NCI-H748 (cell line): ENCODE measurements at regions not wholly inside any gene's neighbourhood (a gene's known extent, or its start where the extent isn't known, plus 50 kb on each side); places are given as distances from the start of the nearest gene placed in this dataset.
"Not testable (repeated sequence)": the region's sequence is repeated elsewhere in the genome, so short reads cannot be mapped to it uniquely, and the experiment has no call there.

Experiments
- DNase-seq: peaks from one replicate; lab custom pipeline; 2025; ENCODE audit not compliant: unreplicated experiment; lab: John Stamatoyannopoulos, UW

- peak; percentile 52 for DNase-seq
Measured at GRCh38 chr3:31179768-31180167, 285.3 kb upstream of the GADL1 start.

DNA sequence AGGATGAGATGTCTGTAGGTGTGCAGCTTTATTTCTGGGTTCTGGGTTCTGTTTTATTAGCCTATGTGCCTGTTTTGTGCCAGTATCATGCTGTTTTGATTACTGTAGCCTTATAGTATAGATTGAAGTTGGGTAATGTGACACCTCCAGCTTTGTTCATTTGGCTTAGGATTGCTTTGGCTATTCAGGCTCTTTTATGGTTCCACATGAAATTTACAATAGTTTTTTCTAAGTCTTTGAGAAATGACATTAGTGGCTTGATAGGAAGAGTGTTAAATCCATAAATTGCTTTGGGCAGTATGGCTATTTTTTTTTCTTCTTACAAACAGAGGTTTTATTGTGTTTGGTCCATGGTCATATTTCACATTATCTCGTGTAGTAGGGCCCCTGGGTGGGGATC, 285.8 kb upstream of the GADL1 start:
- DNase-seq = peak; percentile 90

GRCh38 chr3:31181661-31182060, 287.2 kb upstream of the GADL1 start:
- no peak for DNase-seq

DNA sequence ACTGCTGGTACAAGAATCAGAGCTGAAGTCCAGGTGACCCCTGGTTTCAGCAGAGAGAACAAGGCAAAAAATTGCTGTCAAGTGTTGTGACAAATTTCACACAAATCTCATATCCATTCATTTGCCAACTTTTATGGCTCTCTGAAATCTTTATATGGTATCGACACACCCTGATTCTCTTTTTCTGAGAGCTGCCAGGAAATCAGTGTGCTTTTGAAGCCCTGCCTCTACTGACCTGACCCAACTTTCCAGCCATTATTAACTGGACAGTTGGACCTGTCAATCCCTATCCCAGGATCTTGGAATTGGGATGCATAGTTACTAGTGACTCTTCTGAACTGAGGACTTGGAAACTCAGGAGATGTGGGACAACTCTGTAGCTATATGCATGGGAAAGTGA, 288.2 kb upstream of the GADL1 start:
- no peak for DNase-seq

DNA sequence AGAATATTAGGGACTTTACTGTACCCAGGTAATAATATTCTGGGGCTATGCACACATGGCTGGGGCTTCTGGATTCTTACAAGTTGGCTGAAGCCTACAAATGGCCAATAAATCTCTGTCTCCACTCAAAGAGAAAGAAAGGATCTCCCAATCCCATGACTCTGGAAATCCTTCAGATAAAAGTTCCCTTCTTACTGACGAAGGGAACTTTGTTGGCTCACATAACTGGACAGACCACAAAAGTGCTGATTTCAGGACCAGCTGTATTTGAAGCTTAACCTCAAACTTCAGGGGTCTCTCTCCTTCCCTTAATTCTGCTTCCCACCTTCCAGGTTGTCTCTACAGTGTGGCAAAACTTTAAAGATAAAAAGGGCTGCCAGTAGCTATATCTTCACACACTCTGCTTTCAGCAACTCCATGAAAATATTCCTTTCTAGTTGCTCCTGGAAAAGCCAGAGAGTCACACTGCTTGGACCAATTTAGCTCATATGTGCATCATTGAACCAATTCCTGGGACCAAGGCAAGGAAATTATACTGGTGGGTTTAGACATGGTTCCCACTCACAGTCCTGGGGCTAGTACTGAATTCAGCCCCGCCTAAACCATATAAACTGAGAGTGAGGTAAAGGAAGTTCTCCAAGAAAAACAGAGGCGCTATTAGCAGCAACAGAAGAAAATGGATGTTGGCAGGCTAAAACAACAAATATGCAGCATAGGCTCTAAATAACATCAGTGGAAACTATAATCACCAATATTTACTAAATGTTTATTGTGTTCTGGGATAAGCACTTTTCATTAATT, 290.0 kb upstream of the GADL1 start:
- peak; percentile 23 for DNase-seq

- DNase-seq = peak; percentile 53
Measured at GRCh38 chr3:31185062-31185357, 290.5 kb upstream of the GADL1 start.

DNA sequence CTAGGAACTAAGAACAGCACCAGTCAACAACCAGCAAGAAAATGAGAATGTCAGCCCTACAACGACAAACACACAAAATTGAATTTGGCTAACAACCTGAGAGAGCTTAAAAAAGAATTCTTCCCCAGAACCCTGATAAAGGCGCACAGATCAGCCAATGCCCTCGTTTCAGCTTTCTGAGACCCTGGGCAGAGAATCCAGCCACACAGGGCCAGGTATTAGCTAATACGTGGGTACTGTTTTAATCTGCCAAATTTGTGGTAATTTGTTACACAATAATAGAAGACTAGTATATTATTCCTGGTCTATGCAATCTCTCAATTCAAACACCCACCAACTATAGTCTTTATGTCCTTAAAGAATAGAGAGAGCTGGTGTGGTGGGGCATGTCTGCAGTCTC, 291.6 kb upstream of the GADL1 start:
- no peak for DNase-seq

DNA sequence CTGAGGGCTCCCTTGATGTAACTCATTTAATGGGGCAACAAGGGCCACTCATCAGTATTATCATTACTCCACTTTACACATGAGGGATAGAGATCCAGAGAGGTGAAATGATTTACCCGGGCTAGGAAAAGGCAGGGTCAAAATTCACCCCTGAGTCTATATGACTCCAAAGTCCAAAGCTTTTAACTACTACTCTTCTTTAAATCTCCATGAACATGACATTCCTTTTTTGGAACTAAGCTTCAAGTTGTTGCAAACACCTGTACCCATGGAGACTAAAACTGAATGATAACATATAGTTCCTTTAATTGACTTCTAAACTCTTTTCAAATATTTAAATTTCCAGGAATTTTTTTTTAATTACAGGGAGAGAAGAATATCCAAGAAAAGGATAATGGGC, 292.9 kb upstream of the GADL1 start:
- DNase-seq = no peak

GRCh38 chr3:31188112-31188511, 293.7 kb upstream of the GADL1 start:
- no peak for DNase-seq

DNA sequence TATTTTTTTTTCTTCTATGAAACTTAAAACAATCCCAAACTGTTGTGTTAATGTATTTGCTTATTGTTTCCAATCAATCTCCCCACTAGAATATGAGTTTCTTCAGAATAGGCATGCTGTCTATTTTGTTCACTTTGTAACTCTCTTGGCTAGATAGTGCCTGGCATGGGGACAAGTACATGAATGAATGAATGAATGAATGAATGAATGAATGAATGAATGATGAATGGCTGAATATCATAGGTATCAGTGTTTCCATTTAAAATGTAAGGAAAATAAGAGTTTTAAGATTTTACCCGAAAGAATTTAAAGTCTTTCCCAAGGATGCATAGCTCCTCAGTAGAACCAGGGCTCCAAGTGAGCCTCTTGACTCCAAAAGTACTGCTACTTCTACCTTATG, 294.9 kb upstream of the GADL1 start:
- DNase-seq = no peak

- DNase-seq = no peak
Measured at GRCh38 chr3:31189971-31190370, 295.5 kb upstream of the GADL1 start.

DNA sequence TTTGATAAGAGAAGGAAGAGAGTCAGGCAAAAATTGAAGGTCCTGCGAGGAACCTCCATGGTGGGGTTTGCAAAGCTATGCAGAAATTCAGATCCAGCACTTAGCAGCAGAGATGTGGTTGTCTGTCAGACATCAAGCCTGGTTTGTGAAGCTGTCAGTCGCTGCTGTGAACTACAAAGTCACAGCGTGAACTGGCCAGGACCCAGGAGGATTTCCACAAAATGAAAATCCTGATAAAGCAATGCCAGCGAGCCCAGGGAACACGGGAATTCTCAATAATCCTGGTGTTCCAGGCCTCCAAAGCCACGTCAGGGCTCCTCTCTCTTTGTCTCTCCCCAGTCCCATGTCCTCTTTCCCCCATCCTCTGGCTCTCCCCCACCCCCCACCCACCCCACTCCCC, 296.9 kb upstream of the GADL1 start:
- DNase-seq = no peak

- no peak for DNase-seq
Measured at GRCh38 chr3:31193429-31193828, 299.0 kb upstream of the GADL1 start.

- DNase-seq = no peak
Measured at GRCh38 chr3:31193871-31194270, 299.4 kb upstream of the GADL1 start.

DNA sequence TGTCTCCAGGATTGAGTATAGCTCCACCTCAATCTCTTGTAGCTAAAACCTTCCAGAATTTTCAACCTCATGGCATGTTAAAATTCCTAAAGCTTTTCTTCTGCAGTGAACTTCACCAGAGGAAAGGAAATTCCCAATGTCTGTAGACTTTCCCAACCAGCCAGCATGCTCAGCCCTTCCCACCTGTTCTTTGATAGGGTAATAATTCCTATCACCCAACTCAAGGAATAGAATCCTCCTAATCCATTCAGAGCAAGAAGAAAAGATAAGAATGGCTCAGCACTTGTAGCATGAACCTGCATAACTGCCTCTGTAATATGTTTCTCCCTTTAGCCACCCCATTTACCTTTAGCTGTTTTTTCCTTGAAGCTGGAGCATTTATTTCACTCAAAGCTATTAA, 301.8 kb upstream of the GADL1 start:
- DNase-seq = no peak

DNA sequence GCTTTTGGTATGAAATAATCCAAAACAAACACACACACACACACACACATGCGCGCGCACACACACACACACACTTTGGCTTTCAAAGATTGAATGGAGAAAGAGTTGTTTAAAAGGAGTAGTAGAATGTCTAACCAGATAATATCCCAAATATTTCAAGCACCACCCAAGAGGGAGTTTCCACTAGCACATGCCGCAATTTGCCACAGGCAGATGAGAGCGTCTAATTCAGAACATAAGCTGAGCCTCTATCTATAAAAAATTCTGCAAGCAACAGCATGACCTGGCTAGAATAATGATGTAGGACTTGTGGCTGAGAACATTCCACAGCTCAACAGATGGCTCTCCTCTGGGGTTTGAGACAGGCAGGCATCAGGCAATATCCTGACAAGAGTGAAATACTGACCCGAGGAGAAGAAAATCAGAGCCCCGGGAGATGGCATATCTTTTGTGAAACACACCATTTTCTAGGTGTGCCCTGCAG, 302.5 kb upstream of the GADL1 start:
- DNase-seq = no peak

DNA sequence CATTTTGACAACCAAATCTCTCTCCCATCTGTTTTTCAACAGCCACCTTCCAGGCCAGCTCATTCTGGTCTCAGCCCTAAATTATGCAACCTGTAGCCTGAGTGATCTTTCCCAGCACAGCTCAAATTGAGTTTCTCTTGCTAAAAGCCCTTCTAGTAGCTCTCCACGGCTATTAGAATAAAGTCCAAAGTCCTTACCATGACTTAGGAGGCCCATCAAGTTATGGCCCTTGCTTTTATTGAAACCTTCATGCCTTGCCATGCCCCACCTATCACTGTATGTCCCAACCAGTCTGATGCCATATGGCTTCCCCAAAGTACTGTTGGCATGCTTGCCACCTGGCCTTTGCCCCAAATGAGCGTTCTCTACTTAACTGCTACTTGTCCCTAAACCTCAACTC, 303.5 kb upstream of the GADL1 start:
- DNase-seq = no peak

DNA sequence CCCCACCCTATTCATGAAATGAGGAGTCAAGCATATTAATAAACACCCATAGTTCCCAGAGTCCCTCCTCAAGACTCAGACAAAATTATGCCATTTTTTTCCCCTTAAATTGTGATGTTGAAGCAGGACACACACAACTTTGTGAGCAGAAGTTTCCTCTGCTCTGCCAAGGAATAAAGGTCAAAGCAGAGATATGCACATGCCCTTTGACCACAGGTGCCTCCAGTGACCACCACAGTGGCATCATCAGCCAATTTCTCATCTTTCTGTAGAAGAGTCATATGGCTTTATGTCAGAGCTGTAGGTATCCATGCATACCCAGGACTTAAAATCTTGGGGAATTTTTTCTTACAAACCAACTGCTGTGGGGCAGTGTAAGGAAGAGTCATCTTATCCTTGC, 304.4 kb upstream of the GADL1 start:
- no peak for DNase-seq

GRCh38 chr3:31203960-31204795, 309.7 kb upstream of the GADL1 start:
- peak; percentile 8 for DNase-seq

GRCh38 chr3:31204796-31205056, 310.3 kb upstream of the GADL1 start:
- DNase-seq = not testable (repeated sequence)

DNA sequence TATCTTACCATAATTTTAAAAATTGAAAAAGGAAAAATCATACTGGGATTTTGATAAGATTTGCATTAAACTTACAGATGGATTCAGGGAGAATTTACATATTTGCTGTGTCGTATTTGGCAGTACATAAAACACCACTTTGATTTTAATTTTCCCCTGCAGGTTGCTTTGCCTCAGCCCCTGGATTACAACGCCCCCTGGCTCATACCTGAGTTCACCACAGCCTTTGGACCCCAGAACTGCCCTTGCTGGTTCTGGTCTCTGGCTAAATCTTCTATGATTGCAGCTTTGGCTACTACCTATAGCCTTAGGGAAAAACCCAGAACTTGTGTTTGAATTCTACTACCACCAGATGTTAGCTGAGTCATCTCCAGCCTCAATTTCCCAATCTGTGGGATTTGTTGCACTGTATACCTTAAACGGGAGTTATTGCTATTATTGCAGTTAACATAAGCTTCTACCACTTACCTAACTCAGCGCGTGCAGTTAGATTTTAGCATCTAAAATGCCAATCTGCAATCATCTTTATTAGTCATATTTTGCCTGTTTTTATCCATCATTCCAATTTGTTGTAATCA, 315.7 kb upstream of the GADL1 start:
- peak; percentile 53 for DNase-seq

DNA sequence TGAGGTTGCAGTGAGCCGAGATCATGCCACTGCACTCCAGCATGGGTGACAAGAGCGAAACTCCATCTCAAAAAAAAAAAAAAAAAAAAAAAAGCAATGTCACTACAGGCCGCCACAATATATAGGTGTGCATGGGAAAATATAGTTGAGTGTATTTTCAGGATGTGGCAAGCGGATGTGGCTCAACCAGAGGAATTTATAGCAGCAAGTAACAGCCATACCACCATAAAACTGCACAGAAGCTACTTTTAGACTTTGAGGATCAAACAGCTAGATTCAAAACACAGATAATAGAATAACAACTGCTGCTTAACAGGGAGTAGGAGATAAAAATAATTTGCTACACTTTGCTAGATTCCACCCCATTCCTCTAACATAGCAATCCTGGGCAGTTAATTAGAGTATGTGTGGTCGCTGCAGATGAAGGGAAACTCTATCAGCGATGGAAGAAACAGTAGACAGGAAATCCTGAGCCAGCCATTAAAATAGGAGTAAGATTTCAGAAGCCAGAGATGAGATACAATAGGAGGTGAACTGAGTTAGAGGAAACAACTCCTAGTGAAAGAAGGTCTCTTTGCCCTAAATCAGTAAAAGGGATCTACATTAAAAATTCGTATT, 318.7 kb upstream of the STT3B start:
- DNase-seq = no peak
